MM.1S (cell line): ENCODE measurements at regions not wholly inside any gene's neighbourhood (a gene's known extent, or its start where the extent isn't known, plus 50 kb on each side); places are given as distances from the start of the nearest gene placed in this dataset.

Source experiments
- DNase-seq: peaks from one replicate; pipeline ENCODE4 v3.0.0-alpha.2; 2015
- H2AFZ ChIP-seq: fragments of 300-600 bp; sonication (generic); 2 replicates; pipeline ENCODE4 v1.6.0; 2016; ENCODE audit warnings: antibody characterized with exemption, low read length
- H3F3A ChIP-seq: fragments of 300-600 bp; sonication (generic); 2 replicates; pipeline ENCODE4 v1.6.1; 2016; ENCODE audit warnings: mild to moderate bottlenecking, antibody characterized with exemption, low read length, moderate library complexity, mixed read lengths; ENCODE audit not compliant: insufficient read depth
- H3K27ac ChIP-seq: fragments of 300-600 bp; sonication (generic); 2 replicates; pipeline ENCODE4 v1.5.1; 2016; ENCODE audit warnings: mild to moderate bottlenecking, low read length
- H3K27me3 ChIP-seq: fragments of 300-600 bp; sonication (generic); replicated peaks from 2 replicates; pipeline ENCODE4 v1.6.0; 2016; ENCODE audit warnings: low read length; ENCODE audit not compliant: insufficient read depth
- H3K36me3 ChIP-seq: fragments of 300-600 bp; sonication (generic); replicated peaks from 2 replicates; pipeline ENCODE4 v1.6.1; 2016; ENCODE audit warnings: mild to moderate bottlenecking, low read length, mixed read lengths; ENCODE audit not compliant: insufficient read depth
- H3K4me1 ChIP-seq: fragments of 300-600 bp; sonication (generic); 2 replicates; pipeline ENCODE4 v1.6.1; 2016; ENCODE audit warnings: low read length, mixed read lengths
- H3K4me2 ChIP-seq: fragments of 300-600 bp; sonication (generic); 2 replicates; pipeline ENCODE4 v1.6.0; 2016; ENCODE audit warnings: low read depth, low read length
- H3K4me3 ChIP-seq: fragments of 300-600 bp; sonication (generic); 2 replicates; pipeline ENCODE4 v1.5.1; 2016; ENCODE audit warnings: low read length, mixed read lengths
- H3K79me2 ChIP-seq: fragments of 300-600 bp; sonication (generic); 2 replicates; pipeline ENCODE4 v1.6.1; 2016; ENCODE audit warnings: mixed run types, low read length, mixed read lengths
- H3K9ac ChIP-seq: fragments of 300-600 bp; sonication (generic); 2 replicates; pipeline ENCODE4 v1.6.1; 2016; ENCODE audit warnings: low read length, mixed read lengths
- H3K9me2 ChIP-seq: fragments of 300-600 bp; sonication (generic); replicated peaks from 2 replicates; pipeline ENCODE4 v1.6.1; 2016; ENCODE audit warnings: mild to moderate bottlenecking, low read length, mixed read lengths; ENCODE audit not compliant: insufficient read depth
- H3K9me3 ChIP-seq: fragments of 300-600 bp; sonication (generic); replicated peaks from 2 replicates; pipeline ENCODE4 v1.6.1; 2016; ENCODE audit warnings: mild to moderate bottlenecking, low read length, mixed read lengths; ENCODE audit not compliant: insufficient read depth
- H4K20me1 ChIP-seq: fragments of 300-600 bp; sonication (generic); 2 replicates; pipeline ENCODE4 v1.6.1; 2016; ENCODE audit warnings: mild to moderate bottlenecking, low read length, moderate library complexity, mixed read lengths; ENCODE audit not compliant: insufficient read depth
- CTCF ChIP-seq: fragments of 300-600 bp; sonication (generic); IDR thresholded peaks from 2 replicates; pipeline ENCODE4 v1.5.1; 2016; ENCODE audit warnings: antibody characterized with exemption, low read length, mixed read lengths
- EZH2 ChIP-seq: fragments of 300-600 bp; sonication (generic); optimal IDR thresholded peaks from 2 replicates; pipeline ENCODE3; 2017; ENCODE audit warnings: low read depth, mild to moderate bottlenecking, antibody characterized with exemption, low read length, mixed read lengths
- EZH2phosphoT487 ChIP-seq: fragments of 300-600 bp; sonication (generic); IDR thresholded peaks from 2 replicates; pipeline ENCODE4 v1.6.1; 2018; ENCODE audit warnings: antibody characterized with exemption, low read length

- no peak overlapping the region for H3K4me2 ChIP-seq
- no peak overlapping the region for H3K27ac ChIP-seq
- H3K9ac ChIP-seq = no peak overlapping the region
- no peaks in the 10 kb centered on the region for H3K9me3 ChIP-seq
- H3K27me3 ChIP-seq = no peaks in the 10 kb centered on the region
- no peaks in the 10 kb centered on the region for H4K20me1 ChIP-seq
- H3K9me2 ChIP-seq = no peaks in the 10 kb centered on the region
- no peak for DNase-seq
- no peaks in the 10 kb centered on the region for H3K4me1 ChIP-seq
- no peaks in the 10 kb centered on the region for H3K79me2 ChIP-seq
- no peak overlapping the region for H3K4me3 ChIP-seq
- no peak for TF ChIP-seq CTCF
- TF ChIP-seq EZH2 = no peak
- no peak for TF ChIP-seq EZH2phosphoT487
- no peaks in the 10 kb centered on the region for H3K36me3 ChIP-seq
- no peaks in the 10 kb centered on the region for H3F3A ChIP-seq
- no peak overlapping the region for H2AFZ ChIP-seq
These were observed 99.3 kb upstream of the IFNG-AS1 start for GRCh38 chr12:67889931-67890330.

GRCh38 chr12:67890726-67891258 is 98.5 kb upstream of the IFNG-AS1 start:
- no peak overlapping the region for H3K4me2 ChIP-seq
- no peaks in the 10 kb centered on the region for H4K20me1 ChIP-seq
- no peaks in the 10 kb centered on the region for H3K27me3 ChIP-seq
- H3K36me3 ChIP-seq = no peaks in the 10 kb centered on the region
- no peaks in the 10 kb centered on the region for H3F3A ChIP-seq
- TF ChIP-seq EZH2phosphoT487 (no peak), CTCF (no peak), EZH2 (no peak)
- H3K9ac ChIP-seq = no peak overlapping the region
- no peaks in the 10 kb centered on the region for H3K79me2 ChIP-seq
- DNase-seq = no peak
- H3K4me3 ChIP-seq = no peak overlapping the region
- H3K9me3 ChIP-seq = no peaks in the 10 kb centered on the region
- H3K27ac ChIP-seq = no peak overlapping the region
- H3K4me1 ChIP-seq = no peaks in the 10 kb centered on the region
- no peaks in the 10 kb centered on the region for H3K9me2 ChIP-seq
- H2AFZ ChIP-seq = no peak overlapping the region

GRCh38 chr12:67891596-67891995 is 97.7 kb upstream of the IFNG-AS1 start:
- Histone ChIP-seq H3K4me2 (no peak overlapping the region), H3K4me3 (no peak overlapping the region), H3K79me2 (no peaks in the 10 kb centered on the region), H3K4me1 (no peaks in the 10 kb centered on the region), H2AFZ (no peak overlapping the region), H3K9ac (no peak overlapping the region), H3F3A (no peaks in the 10 kb centered on the region), H4K20me1 (no peaks in the 10 kb centered on the region), H3K36me3 (no peaks in the 10 kb centered on the region), H3K9me3 (no peaks in the 10 kb centered on the region), H3K27ac (no peak overlapping the region), H3K27me3 (no peaks in the 10 kb centered on the region), H3K9me2 (no peaks in the 10 kb centered on the region)
- TF ChIP-seq EZH2 (no peak), CTCF (no peak), EZH2phosphoT487 (no peak)
- no peak for DNase-seq
